Nephron progenitor cell (in vitro differentiated cells): ENCODE measurements at regions not wholly inside any gene's neighbourhood (a gene's known extent, or its start where the extent isn't known, plus 50 kb on each side); places are given as distances from the start of the nearest gene placed in this dataset.

Experiments used
- DNase-seq: peaks from one replicate; pipeline ENCODE4 v3.0.0; 2021
- H3K27ac Mint-ChIP-seq: 2 replicates; pipeline ENCODE4 v1.8.0; 2021; ENCODE audit warnings: mild to moderate bottlenecking, moderate library complexity, mixed read lengths
- H3K27me3 Mint-ChIP-seq: 2 replicates; pipeline ENCODE4 v1.8.0; 2021; ENCODE audit warnings: mild to moderate bottlenecking, low read depth, mixed read lengths; ENCODE audit not compliant: poor library complexity
- H3K36me3 Mint-ChIP-seq: 2 replicates; pipeline ENCODE4 v1.8.0; 2021; ENCODE audit warnings: low read depth, mixed read lengths
- H3K4me1 Mint-ChIP-seq: 2 replicates; pipeline ENCODE4 v1.8.0; 2021; ENCODE audit warnings: mixed read lengths
- H3K4me3 Mint-ChIP-seq: 2 replicates; pipeline ENCODE4 v1.8.0; 2021; ENCODE audit warnings: mild to moderate bottlenecking, moderate library complexity, mixed read lengths
- H3K9me3 Mint-ChIP-seq: 2 replicates; pipeline ENCODE4 v1.8.0; 2021; ENCODE audit warnings: mild to moderate bottlenecking, moderate library complexity, mixed read lengths
- TF ChIP-seq, protein P1 (sequence below): fragments of 200-600 bp; sonication (generic); IDR thresholded peaks from 2 replicates; pipeline ENCODE4 v1.5.0; 2021; ENCODE audit warnings: antibody characterized with exemption

DNA sequence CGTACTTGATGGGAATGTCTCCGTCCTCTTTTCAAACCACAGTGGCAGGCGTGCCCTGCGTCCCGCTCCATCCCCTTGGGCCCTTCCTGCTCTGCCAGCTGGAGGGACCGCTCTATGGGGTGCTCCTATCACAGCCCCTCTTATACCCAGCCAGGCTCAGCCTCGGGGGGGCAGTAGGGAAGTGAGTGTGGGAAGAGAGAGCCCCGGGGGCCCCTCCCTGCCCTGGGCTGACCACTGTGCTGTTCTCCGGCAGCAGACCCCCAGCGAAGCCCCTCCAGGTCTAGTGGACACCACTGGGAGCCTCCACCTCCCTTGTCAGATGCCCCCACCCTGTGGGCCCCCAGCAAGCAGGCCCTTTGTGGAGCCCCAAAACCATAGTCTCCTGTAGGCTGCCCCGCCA, 572.5 kb downstream of the BRD1 start:
- DNase-seq, result no peak
- H3K4me1 Mint-ChIP-seq, result no peaks in the 10 kb centered on the region
- H3K4me3 Mint-ChIP-seq, result no peak overlapping the region
- H3K36me3 Mint-ChIP-seq, result no peaks in the 10 kb centered on the region
- TF ChIP-seq, protein P1, sequence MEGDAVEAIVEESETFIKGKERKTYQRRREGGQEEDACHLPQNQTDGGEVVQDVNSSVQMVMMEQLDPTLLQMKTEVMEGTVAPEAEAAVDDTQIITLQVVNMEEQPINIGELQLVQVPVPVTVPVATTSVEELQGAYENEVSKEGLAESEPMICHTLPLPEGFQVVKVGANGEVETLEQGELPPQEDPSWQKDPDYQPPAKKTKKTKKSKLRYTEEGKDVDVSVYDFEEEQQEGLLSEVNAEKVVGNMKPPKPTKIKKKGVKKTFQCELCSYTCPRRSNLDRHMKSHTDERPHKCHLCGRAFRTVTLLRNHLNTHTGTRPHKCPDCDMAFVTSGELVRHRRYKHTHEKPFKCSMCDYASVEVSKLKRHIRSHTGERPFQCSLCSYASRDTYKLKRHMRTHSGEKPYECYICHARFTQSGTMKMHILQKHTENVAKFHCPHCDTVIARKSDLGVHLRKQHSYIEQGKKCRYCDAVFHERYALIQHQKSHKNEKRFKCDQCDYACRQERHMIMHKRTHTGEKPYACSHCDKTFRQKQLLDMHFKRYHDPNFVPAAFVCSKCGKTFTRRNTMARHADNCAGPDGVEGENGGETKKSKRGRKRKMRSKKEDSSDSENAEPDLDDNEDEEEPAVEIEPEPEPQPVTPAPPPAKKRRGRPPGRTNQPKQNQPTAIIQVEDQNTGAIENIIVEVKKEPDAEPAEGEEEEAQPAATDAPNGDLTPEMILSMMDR, result no peak
- peaks cover 11% of the 10 kb centered on the region for H3K9me3 Mint-ChIP-seq
- peaks cover 15% of the 10 kb centered on the region for H3K27me3 Mint-ChIP-seq
- no peak overlapping the region for H3K27ac Mint-ChIP-seq

DNA sequence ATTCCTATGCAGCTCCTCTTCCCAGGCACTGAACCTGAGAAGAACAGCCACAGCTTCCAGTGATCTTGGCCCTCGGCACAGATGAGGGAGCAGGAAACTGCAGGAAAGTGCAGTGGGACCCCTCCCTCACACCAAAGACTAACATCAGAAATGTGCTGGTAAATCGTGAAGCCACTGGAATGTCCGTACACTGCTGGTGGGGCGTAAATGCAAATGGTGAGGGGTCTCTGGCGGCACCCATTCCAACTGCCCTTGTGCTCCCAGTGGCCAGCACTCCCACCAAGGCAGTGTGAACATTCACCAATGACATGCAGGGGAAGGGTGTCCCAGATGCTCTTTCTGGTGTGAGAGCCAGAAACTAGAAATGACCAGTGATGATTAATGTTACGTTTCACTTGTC, 574.0 kb downstream of the BRD1 start:
- DNase-seq, result no peak
- TF ChIP-seq, protein P1, result no peak
- H3K36me3 Mint-ChIP-seq, result no peaks in the 10 kb centered on the region
- no peaks in the 10 kb centered on the region for H3K4me1 Mint-ChIP-seq
- no peak overlapping the region for H3K4me3 Mint-ChIP-seq
- no peak overlapping the region for H3K27ac Mint-ChIP-seq
- H3K9me3 Mint-ChIP-seq, result peaks cover 11% of the 10 kb centered on the region
- H3K27me3 Mint-ChIP-seq, result peaks cover 10% of the 10 kb centered on the region

DNA sequence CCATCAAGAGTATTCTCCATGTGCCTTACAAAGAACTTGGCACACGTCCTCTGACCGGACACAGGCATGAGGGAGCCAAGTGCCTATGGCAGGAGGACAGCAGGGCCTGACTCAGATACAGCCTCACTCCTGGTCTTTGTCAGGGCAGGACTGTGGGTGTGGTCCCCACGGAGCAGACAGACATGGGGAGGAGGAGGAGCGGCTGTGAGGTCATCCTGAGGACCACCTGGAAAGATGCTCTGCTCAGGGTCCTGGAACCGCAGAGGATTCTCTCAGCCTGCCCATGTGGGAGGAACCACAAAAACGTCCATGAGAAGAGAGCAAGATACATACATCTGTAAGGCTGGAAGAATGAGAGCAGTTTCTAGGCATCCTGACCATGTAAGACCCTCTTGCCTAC, 576.3 kb downstream of the BRD1 start:
- DNase-seq, result no peak
- Mint-ChIP-seq H3K4me3 (no peak overlapping the region), H3K27me3 (peaks cover 10% of the 10 kb centered on the region), H3K27ac (peak overlapping the region; percentile 40), H3K4me1 (no peaks in the 10 kb centered on the region), H3K36me3 (no peaks in the 10 kb centered on the region), H3K9me3 (peaks cover 11% of the 10 kb centered on the region)
- TF ChIP-seq, protein P1, result no peak

DNA sequence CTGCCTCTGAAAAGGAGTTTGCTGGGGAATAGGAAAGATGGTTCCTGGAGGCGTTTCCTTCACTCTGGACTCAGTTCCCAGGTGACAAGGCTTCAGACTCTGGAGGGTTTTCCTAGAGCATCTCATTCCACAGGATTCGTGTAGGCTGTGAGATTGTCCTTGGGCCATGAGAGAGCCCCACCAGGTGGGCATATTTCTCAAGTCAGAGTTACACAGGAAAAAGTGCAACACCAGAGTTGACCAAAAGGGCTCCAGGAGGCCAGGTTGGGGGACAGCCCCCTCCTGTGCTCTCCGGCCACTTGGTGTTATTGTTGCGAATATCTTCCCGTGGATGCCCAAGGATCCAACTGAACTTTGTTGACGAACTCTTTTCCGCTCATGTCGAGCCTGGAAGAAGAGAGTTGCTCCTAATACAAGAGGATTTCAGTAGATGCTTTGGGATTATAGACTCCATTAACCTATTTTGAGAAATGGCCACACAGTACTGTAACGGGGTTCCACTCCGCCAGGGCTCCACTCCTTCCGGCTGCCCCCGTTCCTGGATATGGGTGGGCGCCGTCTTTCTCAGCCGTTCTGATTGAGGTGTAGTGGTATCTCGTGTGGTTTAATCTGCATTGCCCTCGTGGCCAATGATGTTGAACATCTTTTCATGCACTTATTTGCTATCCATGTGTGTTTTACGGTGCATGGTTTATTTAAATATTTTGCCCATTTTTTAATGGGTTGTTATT, 580.3 kb downstream of the BRD1 start:
- Mint-ChIP-seq H3K4me3 (no peak overlapping the region), H3K4me1 (no peaks in the 10 kb centered on the region), H3K27ac (no peak overlapping the region), H3K27me3 (peaks cover 15% of the 10 kb centered on the region), H3K36me3 (no peaks in the 10 kb centered on the region), H3K9me3 (peaks cover 6% of the 10 kb centered on the region)
- no peak for DNase-seq
- TF ChIP-seq, protein P1, result no peak

DNA sequence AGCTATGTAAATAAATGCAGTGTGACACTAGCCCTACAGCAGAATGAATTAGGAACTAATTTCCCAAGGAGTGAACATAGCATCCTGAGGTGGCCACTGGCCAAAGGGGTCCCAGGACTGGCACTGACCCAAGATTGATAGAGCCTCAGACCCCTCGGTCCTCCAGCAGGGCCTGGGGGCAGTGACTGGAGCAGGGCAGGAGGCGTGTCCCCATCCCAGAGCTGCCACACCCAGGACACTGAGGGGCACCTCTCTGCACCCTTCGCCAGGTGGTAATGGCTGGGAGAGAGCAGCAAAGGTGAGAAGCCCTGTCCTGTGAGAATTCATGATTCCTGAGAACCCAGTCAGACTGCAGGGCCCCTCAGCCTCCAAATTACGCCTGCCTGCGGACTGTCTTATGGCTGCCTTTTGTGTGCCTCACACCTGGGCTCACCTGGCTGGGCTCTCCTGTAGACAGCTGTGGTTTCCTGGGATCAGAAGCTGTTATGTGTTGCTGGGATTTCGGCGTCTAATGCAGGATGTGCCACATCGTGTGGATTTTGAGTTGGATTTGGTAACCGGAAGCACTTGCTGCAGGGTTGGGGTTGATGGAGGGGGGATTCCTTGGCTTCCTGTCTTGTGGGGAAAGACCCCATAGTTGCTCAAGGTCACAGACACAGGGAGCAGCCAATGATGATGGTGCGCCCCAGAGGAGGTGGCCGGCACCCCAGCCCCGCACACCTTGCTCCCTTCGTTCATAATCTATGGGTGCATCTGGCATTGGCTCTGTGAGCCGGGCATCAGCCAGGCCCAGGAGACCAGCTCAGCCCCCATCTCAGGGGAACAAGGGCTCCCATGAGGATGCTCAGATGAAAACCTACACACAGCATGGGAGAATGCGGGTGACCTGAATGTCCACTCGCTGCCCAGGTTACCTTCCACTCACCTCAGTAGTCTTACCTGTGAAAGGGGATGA, 582.9 kb downstream of the BRD1 start:
- no peak for DNase-seq
- H3K27me3 Mint-ChIP-seq, result peaks cover 16% of the 10 kb centered on the region
- H3K27ac Mint-ChIP-seq, result no peak overlapping the region
- peaks cover 6% of the 10 kb centered on the region for H3K9me3 Mint-ChIP-seq
- H3K36me3 Mint-ChIP-seq, result no peaks in the 10 kb centered on the region
- H3K4me1 Mint-ChIP-seq, result no peaks in the 10 kb centered on the region
- H3K4me3 Mint-ChIP-seq, result no peak overlapping the region
- TF ChIP-seq, protein P1, result no peak
